NCI-H524 treated with DMSO at 0.1 percent for 48 hours (cell line): ENCODE measurements at regions not wholly inside any gene's neighbourhood (a gene's known extent, or its start where the extent isn't known, plus 50 kb on each side); places are given as distances from the start of the nearest gene placed in this dataset.
A peak's percentile ranks its signal among the peaks of the same experiment; 100 is the strongest.
"Not testable (repeated sequence)": the region's sequence is repeated elsewhere in the genome, so short reads cannot be mapped to it uniquely, and the experiment has no call there.

ENCODE experiments used
- DNase-seq: peaks from one replicate; lab custom pipeline; 2025; lab: John Stamatoyannopoulos, UW

DNA sequence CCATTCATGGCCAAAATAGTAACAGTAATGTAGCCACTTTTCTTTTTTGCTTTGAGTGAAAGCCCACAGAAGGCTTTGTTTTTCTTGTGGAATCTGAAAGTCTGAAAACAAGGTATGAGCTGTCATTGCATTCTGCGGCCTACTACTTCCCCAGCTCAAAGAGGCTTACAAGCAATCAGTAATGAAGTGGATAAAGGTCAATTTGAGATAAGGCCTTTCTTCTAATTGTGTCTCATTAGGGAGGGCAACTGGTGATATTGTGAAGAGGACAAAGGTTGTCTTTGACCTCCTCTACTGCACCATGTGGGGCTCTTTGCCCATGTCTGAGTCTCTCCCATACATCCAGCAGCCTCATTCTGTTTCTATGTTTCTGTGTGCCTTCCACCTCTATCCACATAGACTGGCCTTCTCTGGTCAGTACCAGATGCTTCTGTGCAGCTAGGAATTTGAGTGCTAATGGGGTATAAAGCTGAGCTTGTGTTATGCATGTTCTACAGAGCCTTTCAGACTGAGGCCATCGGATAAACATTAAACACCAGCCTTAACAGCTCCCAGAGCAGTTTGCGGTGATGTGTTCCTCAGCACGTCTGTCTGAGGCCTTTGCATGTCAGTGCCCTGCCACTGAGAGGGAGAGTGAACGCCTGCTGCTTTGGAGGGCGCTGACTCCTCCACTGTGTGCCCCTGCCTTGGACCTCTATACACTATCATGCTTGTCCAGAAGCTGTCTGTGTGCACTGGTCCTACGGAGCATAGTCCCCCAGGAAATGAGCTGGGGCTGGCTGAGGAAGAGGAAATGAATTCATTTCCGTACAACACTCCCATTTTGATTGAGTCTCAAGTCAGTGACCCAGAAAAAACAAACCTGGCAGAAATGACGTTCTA lies 80.2 kb downstream of the SH2D1A start:
- DNase-seq = no peak

DNA sequence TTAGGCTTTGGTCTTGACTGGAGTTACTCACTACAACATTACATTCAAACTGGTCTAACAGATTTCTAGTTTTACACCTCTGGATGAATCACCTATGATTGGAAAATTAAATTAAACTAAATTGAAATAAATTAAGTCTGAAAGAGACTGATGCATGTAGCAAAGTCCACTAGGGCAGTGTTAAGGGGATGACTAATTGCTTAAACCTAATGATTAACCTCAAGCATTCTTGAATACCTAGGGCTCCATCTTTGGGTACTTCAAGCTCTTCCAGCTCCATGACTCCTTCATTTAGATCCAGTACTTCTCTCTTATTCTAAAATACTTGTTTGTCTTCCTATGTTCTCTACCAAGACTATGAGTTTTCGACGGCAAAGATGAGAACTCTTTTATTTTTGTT lies 86.8 kb downstream of the SH2D1A start:
- DNase-seq = no peak

DNA sequence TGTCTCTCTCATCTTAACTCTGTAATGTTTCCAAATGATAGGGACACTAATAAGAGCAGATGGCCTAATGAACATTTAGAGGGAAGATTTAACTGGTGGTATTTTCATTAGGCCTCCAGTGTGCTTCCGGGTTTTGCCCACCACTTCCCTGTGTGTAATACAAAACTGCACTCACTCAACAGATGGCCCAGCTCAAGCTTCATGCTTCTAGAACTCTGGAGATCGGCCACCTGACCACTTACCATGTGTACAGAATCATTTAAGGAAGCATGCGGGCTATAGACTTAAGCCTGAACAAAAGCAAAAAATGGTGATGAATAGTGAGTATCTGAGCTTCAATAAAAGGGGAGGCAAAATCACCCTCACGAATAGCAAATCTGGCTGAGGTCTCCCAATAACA lies 89.3 kb downstream of the SH2D1A start:
- peak; percentile 88 for DNase-seq

DNA sequence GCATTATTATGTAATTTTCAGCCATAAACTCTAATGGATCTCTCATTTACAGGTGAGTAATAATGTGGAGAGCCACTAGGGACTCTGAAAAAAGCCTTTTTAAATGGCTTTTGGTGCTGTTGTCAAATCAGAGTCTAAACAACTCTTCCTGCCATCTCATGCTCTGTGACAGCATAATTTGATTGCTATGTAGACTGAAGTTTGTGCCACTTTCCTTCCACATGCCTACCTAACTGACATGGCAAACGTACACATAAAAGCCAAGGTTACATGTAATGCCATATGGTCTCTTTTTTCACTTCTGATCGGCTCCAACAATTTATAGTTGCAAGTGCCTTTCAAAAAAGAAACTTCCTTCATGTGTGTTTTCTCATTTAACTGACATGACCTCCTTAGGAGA lies 94.3 kb downstream of the SH2D1A start:
- DNase-seq = no peak

DNA sequence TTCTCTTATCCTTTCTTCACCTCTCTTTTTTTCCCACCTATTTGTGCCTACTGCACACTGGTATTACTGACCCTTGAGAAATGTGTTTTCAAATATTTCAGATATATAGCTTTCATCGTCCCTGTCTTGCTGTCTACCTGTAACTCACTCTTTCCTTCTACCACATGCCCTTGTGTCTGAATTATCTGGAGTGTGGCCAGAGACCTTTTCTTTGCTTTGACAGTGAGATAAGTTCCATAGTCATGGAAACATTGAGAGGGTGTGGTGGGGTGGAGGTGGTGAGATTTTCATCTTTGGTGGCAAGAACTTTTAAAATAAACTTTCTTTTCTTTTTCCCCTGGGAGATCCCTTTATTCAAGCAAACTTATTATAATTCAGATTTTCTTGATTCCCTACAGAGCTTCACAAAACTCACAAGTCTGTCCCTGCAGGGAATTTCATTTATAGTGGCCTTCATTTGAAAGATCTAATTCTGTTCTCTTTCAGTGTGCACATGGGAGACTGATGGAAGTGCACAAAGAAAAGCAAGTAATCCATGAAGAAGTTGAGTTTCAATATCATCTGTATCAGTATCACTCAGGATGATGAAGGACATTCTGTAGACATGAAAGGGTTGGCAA lies 95.7 kb downstream of the SH2D1A start:
- no peak for DNase-seq

DNA sequence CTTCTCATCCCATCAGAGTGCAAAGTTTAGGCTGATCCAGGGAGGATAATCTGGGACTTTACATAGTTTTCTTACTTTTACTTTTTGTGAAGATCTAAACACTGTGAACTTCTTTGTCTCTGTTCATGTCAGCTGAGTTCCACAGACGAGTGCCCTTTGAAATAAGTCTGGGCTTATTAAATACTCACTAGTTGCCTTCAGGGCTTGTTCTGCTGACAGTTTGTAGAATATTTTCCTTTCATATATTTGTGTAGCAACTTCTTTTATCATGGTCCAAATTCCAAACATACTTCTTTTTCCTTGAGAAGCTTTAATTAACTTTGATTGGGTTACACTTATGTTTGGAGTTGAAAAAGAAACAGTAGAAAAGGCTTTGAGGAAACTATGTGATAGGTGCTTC lies 109.6 kb downstream of the SH2D1A start:
- DNase-seq = no peak

DNA sequence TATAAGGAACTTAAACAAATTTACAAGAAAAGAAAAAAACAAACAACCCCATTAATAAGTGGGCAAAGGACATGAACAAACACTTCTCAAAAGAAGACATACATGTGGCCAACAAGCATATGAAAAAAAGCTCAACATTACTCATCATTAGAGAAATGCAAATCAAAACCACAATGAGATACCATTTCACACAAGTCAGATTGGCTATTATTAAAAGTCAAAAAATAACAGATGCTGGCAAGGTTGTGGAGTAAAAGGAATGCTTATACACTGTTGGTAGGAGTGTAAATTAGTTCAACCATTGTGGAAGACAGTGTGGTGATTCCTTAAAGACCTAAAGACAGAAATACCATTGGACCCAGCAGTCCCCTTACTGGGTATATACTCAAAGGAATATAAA lies 113.5 kb downstream of the SH2D1A start:
- not testable (repeated sequence) for DNase-seq

DNA sequence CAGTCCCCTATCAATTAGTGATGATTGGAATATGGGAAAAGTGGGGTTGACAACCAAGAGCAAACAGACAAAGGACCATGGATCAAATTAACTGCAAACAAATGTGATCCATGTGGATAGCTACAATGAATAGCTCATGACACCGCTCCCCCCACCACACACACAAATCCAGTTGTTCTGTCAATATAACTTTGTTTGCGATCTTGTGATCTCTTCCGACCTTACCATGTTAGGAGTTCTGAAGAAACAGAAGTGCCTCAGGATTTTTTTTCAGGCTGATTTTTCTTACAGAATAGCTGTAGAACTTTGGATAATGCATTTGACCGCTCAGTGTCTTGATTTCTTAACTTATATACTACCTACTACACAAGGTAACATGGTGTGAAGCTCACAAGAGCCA lies 116.6 kb downstream of the SH2D1A start:
- no peak for DNase-seq

DNA sequence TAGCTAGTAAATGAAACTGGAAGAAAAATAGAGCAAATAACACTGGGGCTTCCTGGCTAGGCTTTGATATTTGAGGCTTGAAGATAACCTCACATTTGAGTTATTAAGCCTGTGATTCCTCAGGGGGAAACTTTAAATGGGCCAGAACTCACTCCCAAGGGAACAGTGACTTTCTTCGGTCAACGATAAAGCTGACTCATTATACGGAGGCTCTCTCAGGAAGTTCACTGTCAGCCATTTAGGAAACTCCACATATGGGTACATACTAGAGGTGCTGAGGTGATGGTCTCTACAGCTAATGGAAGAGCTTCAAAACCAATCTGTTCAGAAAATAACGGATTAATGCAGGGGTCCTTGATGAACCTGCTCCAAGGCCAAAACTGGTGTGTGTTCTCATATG lies 120.8 kb downstream of the SH2D1A start:
- DNase-seq = no peak

DNA sequence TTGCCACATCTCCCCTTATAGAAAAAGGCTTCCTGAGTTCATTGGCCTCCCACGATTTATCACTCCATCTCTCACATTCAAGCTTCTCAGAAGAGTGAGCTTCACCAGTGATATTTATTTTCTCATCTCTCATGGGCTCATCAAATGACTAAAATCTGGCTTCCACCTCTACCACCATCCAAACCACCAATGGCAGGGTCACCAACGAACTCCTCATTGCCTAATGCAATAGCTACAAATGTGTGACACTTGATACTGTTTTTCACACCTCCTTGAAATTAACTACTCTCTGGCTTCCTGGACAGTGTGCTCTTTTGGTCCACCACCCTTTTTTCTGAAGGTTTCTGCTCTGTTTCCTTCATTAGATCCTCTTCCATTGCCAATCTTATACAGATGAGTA lies 129.0 kb downstream of the SH2D1A start:
- DNase-seq = no peak

DNA sequence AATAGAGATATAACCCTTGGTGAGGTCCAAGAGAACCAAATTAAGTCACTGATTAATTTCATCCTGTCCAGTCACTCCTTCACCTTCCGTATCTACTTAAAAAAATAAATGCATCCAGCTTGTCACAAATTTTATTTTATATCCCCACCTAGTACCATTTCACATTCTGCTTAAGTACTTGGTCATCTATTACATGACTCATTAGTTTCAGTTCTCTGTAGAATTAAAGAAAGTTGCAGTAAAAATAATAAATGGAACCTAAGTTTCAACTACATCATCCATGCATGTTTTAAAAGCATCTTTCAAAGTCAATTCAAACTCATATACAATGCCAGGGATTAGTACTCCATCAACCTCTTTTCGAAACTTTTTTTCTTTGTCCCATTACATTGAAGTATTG lies 130.2 kb downstream of the SH2D1A start:
- DNase-seq = no peak

DNA sequence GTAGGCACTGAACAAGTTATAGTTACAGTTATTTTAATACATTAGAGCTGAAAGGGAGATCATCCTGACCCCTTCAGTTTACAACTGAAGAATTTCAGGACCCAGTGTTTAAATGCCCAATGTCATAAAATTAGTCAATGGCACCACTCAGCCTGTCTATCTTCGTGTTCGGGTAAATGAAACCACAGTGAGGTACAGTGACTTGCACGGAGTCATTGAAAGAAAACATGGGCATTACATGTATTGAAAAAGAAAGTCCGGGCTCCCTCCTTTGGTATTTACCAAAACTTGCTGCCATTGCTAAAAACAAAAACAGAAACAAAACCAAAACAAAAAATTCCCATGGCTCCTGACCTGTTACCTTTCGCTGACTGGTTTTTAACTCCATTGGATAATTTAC lies 131.7 kb downstream of the SH2D1A start:
- DNase-seq = no peak

DNA sequence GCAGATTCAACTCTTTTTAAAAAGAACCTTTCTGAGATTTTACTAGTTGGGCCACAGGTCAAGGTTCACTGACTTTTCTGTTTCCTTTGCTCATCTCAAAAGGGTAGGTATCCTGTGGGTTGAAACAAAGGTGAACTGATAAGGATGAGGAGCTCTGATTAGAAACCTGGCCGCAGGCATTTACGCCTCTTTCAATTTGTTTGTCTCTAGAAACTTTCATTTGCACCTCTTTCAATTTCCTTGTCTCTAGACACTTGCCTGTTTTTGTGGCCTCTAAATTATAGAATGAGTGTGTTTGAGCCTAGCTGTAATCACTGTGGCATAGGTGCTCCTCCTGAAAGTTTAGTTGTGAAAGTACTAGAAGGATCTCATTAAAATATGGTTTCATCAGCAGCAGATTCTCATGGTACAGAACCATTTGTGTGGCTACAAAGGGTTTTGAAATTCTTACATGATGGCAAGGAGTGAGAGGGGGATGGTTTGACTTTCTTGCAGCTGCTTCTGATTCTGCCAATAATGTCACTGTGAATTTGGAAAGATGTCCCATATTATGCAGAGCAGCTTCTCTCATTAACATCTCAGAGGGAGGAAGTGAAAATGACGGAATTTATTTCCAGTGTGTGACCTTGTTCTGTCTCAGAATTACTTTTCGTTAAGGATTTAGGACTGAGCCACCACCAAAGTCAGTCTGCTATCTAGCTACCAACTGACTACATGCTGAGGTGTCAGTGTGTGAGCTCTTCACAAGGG lies 142.2 kb downstream of the SH2D1A start:
- no peak for DNase-seq

DNA sequence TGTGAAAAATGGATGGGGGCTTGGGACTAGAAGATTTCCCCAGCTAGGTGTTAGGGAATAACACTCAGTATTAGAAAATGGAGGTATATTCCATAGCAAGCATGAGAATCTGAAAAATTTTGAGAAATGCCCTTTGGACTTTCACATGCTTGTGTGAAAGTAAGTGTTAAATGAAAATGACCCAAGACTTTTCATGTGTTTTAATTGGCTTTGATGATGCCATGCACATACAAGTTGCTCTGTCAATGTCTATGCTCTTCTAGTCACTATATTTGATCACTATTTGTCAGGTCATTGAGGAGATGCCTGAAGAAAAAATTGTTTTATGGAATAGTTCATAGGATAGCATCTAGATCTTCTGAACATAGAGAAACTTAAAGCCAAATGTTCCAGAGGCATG lies 147.6 kb downstream of the SH2D1A start:
- DNase-seq = no peak

DNA sequence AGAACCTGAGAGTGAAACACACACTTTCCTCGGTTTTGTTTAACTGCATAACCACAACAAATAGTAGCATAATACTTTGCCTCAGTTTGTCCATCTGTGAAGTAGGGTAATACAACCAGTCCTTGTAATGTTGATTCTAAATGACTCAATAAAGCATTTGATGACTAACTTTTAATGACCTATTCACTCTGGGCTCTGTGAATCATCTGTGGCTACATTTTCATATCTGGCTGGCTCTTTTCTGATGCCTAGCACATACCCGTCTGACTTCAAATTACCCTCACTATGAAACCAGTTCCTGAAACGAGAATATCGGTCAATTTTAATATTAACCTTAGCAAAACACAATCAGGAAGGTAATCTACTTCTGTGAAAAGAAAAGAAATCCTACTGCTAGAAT lies 151.0 kb downstream of the SH2D1A start:
- DNase-seq = no peak

DNA sequence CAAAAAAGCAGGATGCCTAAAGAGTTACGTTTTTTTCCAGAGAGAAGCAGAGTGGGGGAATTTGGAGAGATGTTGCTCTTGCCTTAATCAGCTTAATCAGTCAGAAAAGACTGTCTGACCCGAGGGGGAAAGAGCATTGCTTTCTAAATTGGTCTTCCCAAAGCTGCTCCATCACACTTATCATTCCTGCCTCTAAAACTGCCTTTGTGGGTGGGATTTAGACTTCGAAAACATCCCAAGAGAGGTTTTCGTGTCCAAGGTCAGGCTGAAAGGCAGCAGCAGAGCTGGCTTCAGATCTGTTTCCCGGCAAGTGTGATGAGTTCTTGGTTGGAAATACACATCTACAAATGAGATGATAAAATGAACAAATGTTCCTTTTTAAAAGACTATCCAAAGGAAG lies 155.2 kb downstream of the SH2D1A start:
- no peak for DNase-seq

DNA sequence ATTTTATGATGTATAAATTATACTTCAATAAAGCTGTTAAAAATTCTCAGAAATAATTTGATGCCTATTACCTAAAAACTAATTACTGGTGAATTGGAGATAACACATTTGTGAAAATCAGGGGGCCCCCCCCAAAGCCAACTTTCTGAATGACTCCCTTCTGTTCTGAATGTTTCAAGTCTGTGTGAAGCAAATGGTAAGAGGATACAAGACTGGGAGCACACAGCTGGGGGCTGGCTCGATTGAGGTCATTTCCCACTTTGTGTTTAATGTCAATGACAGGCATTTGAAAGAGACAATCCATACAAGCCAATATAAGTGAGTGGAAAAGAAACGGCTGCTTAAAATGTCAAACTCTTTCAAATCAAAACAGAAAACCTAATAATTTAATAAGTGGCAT lies 155.8 kb downstream of the SH2D1A start:
- no peak for DNase-seq

DNA sequence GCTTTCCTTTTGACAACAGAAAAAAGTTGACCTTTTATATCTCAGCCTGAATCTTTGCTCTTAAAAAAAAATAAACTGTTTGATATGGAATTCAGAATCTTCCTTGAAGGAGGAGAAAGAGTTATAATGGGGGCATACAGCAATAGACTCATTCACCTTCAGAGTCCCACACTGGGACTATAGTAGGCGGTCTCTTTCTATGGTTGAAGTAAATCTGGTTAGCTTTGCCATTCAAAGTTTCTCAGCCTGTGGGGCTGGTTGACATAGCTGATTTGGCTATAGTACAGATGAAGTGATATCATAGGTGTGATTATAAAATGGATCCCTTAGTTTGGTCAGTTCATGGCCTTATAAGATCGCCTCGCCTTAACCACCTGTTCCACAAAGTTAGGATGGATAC lies 156.2 kb downstream of the SH2D1A start:
- no peak for DNase-seq

DNA sequence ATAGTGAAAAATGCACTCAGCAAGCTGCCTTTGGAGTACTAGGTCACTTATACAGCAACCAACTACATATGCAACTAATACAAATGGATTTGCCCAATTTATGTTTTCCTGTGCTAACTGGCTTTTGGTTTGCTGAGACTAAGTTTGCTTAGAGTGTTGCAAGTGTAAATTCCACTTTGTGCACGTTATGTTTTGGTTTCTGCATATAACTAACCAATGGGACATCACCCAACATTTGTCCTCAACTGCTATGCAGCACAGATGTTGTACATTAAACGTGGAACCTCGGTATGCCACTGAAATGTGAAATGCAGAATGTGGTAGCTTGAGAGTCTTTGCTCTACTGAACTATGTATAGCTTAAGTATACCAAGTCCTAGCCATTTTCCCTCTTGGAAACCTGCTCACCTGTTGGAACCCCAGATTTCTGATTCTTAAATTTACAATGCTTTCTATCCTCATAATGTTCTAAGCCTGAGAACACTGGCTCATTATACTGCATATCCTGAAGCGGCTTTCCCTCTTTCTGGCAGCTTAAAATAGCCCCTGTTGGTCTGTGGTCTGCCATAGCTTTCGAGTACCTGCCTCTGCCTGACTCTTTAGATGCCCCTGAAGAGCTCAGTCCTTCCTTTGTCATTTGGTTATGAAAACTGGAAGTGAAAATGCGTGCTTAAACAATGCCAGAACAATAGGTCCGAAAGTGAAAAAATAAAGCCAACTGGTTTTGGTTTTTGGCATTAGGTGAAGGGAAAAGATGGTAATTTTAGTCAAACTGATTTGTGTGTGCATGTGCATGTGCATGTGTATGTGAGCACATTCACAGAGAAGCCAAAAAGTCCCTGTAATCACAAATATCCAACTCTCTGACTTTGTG lies 158.0 kb downstream of the SH2D1A start:
- DNase-seq = no peak

DNA sequence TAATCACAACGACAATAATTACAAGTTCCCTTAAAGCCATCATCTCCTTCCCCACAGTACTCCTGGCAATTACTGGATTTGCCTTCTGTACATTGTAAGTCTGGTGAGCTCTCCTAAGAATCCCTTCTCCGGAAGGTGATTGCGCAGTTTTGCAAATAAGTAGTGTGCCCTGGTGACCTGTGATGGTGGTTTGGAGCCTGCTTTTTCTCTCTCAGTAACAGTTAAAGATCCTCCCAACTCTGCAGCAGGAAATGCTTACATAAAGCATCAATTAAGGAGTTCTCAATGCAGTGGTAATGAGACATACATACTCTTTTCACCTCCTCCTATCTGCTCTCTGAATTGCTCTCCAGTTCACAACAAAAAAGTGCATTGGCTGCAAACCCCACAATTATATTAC lies 159.7 kb downstream of the SH2D1A start:
- no peak for DNase-seq

DNA sequence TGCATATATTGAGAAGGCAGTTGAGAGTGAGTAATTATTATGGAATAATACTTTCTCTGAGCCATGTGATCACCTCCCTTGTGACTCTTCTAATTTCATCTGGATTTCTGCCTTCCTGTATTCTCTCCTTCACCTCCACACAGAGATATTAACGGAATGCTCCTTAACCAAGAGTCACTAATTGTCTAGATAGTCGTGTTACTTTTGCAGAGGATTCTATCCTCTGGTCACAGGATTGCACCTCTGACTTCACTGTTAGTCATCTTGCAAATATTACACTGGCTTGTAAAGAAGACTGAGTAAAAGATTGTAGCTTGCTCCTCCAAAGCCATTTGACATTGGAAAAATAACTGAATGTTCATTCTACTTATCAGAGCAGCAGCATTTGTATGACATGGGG lies 160.9 kb downstream of the SH2D1A start:
- no peak for DNase-seq

DNA sequence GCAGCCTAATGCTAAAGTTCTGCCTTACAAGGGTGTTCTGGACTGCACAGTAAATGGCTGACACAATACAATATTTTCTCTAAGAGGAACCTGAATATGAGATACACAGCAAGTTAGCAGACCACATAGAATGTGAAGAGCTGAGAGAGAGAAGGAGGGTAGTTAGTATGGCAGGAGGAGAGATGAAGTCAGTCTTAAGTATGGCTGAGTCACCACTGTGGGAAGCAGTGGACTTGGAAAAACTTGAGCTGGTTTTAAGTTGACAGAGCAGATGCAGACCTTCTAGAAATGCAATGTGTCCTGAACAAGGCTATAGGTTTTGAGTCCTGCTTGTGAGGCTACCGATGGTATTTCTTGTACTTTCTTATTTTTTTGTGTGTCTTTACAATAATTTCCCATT lies 172.5 kb downstream of the SH2D1A start:
- no peak for DNase-seq
